NB4 (cell line): ENCODE measurements at regions not wholly inside any gene's neighbourhood (a gene's known extent, or its start where the extent isn't known, plus 50 kb on each side); places are given as distances from the start of the nearest gene placed in this dataset.

ENCODE experiments used
- DNase-seq: peaks from one replicate; pipeline ENCODE4 v3.0.0; 2010; ENCODE audit warnings: low read depth
- H3K4me3 ChIP-seq: one replicate; pipeline ENCODE4 v1.5.1; 2011; ENCODE audit warnings: mild to moderate bottlenecking, low read depth, low read length, moderate library complexity
- CTCF ChIP-seq: IDR thresholded peaks from one replicate; pipeline ENCODE4 v1.5.1; 2012; ENCODE audit warnings: low read depth, low read length
- MYC ChIP-seq: IDR thresholded peaks from 2 replicates; pipeline ENCODE4 v1.6.1; 2011; ENCODE audit warnings: low read depth, low read length
- POLR2A ChIP-seq: IDR thresholded peaks from 2 replicates; pipeline ENCODE4 v1.6.1; 2011; ENCODE audit warnings: mild to moderate bottlenecking; ENCODE audit not compliant: insufficient read length; ENCODE audit errors: extremely low read depth
- TF ChIP-seq, protein P1 (sequence below): IDR thresholded peaks from 2 replicates; pipeline ENCODE4 v1.6.1; 2011; ENCODE audit warnings: low read depth, low read length

- no peak for TF ChIP-seq MYC
- TF ChIP-seq, protein P1, sequence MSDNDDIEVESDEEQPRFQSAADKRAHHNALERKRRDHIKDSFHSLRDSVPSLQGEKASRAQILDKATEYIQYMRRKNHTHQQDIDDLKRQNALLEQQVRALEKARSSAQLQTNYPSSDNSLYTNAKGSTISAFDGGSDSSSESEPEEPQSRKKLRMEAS: no peak
- no peak for TF ChIP-seq POLR2A
- no peak for TF ChIP-seq CTCF
- DNase-seq: no peak
- H3K4me3 ChIP-seq: no peak overlapping the region
These were observed 54.5 kb upstream of the TIAM1 start for GRCh38 chr21:31398574-31398973.

DNA sequence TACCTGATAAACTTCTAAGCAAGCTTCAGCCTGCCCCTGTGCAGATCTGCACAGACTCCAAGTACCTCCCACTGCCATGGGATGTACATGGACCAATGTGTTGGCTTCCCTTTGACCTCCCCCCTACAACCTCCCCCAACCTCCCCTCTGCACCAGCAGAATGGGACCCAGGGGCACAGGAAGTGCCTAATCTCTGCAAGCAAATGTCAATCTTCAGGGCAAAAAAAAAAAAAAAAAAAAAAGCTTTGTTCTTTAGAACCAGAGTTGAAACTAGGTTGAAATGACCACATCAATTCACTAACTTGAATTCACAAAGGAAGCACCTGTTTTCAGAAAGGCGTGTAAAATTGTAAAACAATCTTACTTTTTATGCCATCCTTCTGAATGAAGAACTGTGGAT lies 53.9 kb upstream of the TIAM1 start:
- H3K4me3 ChIP-seq: no peak overlapping the region
- no peak for DNase-seq
- no peak for TF ChIP-seq POLR2A
- no peak for TF ChIP-seq MYC
- TF ChIP-seq, protein P1: no peak
- no peak for TF ChIP-seq CTCF

DNA sequence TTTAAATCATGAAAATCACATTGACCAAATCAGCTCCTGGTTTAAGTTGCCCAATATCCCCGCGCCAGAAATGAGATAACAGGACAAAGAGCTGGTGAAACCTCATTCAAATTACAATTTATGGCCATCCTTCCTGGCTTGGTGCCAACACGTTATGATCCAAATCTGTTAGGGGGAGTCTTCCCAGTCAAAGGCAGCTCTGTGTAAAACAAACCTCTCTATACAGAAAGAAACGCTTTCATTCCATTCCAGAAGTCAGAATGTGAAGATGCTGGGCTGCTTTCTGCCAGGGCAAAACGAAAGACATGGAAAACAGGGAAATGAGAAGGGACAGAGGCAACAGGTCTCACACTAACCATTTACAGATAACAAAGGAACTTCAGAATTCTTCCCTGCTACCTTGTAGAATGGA lies 53.5 kb upstream of the TIAM1 start:
- no peak overlapping the region for H3K4me3 ChIP-seq
- no peak for TF ChIP-seq POLR2A
- no peak for TF ChIP-seq CTCF
- TF ChIP-seq, protein P1: no peak
- TF ChIP-seq MYC: no peak
- DNase-seq: no peak

DNA sequence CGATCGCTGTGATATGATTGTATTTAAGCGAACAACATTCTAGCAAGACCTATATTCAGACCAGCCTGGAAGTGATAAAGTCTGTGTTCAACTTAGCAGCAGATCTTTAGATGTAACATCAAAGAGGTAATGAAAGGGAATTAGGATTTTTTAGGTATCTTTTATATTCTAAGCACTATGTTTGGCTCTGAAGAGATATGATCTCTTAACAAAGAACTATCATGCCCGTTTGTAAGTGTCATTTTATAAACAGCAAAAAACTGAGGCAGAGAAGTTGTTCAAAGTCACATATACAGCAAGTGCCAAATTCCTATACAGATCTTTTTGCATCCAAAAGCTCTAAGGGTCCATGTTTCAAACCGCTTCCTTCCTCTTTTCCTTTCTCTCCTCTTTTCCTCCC lies 53.0 kb upstream of the TIAM1 start:
- DNase-seq: no peak
- H3K4me3 ChIP-seq: no peak overlapping the region
- no peak for TF ChIP-seq MYC
- no peak for TF ChIP-seq POLR2A
- TF ChIP-seq, protein P1: no peak
- TF ChIP-seq CTCF: no peak

GRCh38 chr21:31396399-31396798 lies 52.3 kb upstream of the TIAM1 start:
- TF ChIP-seq, protein P1: no peak
- TF ChIP-seq MYC (no peak), POLR2A (no peak), CTCF (no peak)
- no peak overlapping the region for H3K4me3 ChIP-seq
- DNase-seq: no peak

DNA sequence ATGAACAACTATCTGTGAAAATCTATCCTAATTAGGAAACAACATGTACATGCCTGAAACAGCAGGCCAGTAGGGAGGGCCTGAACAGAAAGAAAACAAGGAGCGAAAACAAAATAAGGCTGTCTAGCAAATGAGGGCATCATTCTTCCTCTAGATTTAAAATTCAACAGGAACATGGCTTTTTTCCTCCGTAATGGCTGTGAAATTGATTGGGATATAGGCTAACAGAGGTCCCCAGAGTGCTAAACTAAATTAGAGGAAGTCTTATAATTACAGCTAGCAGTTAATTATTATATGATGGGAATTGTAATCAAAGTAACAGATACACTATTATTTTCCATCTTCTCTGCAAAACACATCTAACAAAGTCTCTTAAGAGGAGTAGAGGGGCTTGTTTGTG lies 51.7 kb upstream of the TIAM1 start:
- DNase-seq: no peak
- TF ChIP-seq POLR2A (no peak), CTCF (no peak), MYC (no peak)
- TF ChIP-seq, protein P1: no peak
- no peak overlapping the region for H3K4me3 ChIP-seq
